HCT116 (cell line): ENCODE measurements at regions not wholly inside any gene's neighbourhood (a gene's known extent, or its start where the extent isn't known, plus 50 kb on each side); places are given as distances from the start of the nearest gene placed in this dataset.

ENCODE experiments used
- ATAC-seq: fragments of 200-7000 bp; cut with Tn5 transposase; 2 replicates; pipeline ENCODE4 v1.9.1; 2020; ENCODE audit warnings: mild to moderate bottlenecking, moderate library complexity
- BruUV-seq: library from RNA; stranded (reverse); fragments of 400-500 nt; replicated peaks from 2 replicates; lab custom pipeline; 2021; lab: Mats Ljungman, UMichigan
- CTCF ChIA-PET: fragments of 300-600 bp; sonication (Branson Sonifier 250); formaldehyde crosslinking; loops from one replicate; lab custom pipeline; 2021; ENCODE audit warnings: antibody characterized with exemption; lab: Charles Lee
- POLR2A ChIA-PET: fragments of 300-600, 350-600 bp; sonication (Branson Sonifier 250); formaldehyde crosslinking; loops from one replicate; lab custom pipeline; 2021; ENCODE audit warnings: antibody characterized with exemption; lab: Charles Lee
- RAD21 ChIA-PET, 2 experiments: fragments of 300-600 bp; sonication (Branson Sonifier 250); formaldehyde crosslinking; loops; one replicate each; lab custom pipeline; 2023; ENCODE audit warnings: low total read pairs in 2 of 2; ENCODE audit not compliant: uncharacterized antibody in 2 of 2, unreplicated experiment in 2 of 2, low non-redundant PET in 1 of 2; lab: Charles Lee
- DNase-seq: peaks from one replicate; pipeline ENCODE4 v3.0.0-alpha.2; 2010; ENCODE audit warnings: low read depth, low spot score
- H2AFZ ChIP-seq: fragments of 200-600 bp; shearing (Covaris generic), sonication (generic); 2 replicates; pipeline ENCODE4 v1.6.1; 2017; ENCODE audit warnings: low read depth, mixed run types, mixed read lengths, antibody characterized with exemption, low read length; ENCODE audit not compliant: poor library complexity, severe bottlenecking
- H3K27ac ChIP-seq: 2 replicates; pipeline ENCODE4 v1.5.1; 2012; ENCODE audit warnings: low read depth, low read length
- H3K27me3 ChIP-seq: fragments of 200-600 bp; sonication (generic); 2 replicates; pipeline ENCODE4 v1.6.1; 2016; ENCODE audit warnings: mixed run types, low read length, mixed read lengths; ENCODE audit not compliant: insufficient read depth
- H3K36me3 ChIP-seq, 2 experiments: fragments of 200-500 bp in 1 of 2; fragments of 200-600 bp in 1 of 2; sonication (Bioruptor generic) in 1 of 2; sonication (generic) in 1 of 2; 2 replicates each; pipeline versions ENCODE4 v1.5.1 to v1.6.1; 2014 to 2016; ENCODE audit warnings: low read length in 2 of 2, inconsistent platforms in 1 of 2, mixed read lengths in 1 of 2, mixed run types in 1 of 2; ENCODE audit not compliant: insufficient read depth in 2 of 2, control insufficient read depth in 1 of 2
- H3K4me1 ChIP-seq, 2 experiments: fragments of 200-600 bp in 1 of 2; sonication (generic) in 1 of 2; 2 replicates each; pipeline versions ENCODE4 v1.5.1 to v1.6.1; 2012 to 2017; ENCODE audit warnings: low read length in 2 of 2, inconsistent platforms in 1 of 2, mild to moderate bottlenecking in 1 of 2, mixed read lengths in 1 of 2, mixed run types in 1 of 2, moderate library complexity in 1 of 2; ENCODE audit not compliant: insufficient read depth in 2 of 2, control insufficient read depth in 1 of 2
- H3K4me2 ChIP-seq: fragments of 200-600 bp; sonication (generic); 2 replicates; pipeline ENCODE4 v1.6.1; 2017; ENCODE audit warnings: mixed run types, low read length, mixed read lengths
- H3K4me3 ChIP-seq, 2 experiments: fragments of 200-600 bp in 1 of 2; sonication (generic) in 1 of 2; replicated peaks in 1 of 2; 2 replicates each; pipeline ENCODE4 v1.5.1; 2011 to 2016; ENCODE audit warnings: low read length in 2 of 2, control low read depth in 1 of 2, low read depth in 1 of 2, mild to moderate bottlenecking in 1 of 2, mixed read lengths in 1 of 2, mixed run types in 1 of 2
- H3K79me2 ChIP-seq: fragments of 200-600 bp; sonication (generic); 2 replicates; pipeline ENCODE4 v1.6.1; 2017; ENCODE audit warnings: mild to moderate bottlenecking, mixed run types, low read length, moderate library complexity, mixed read lengths; ENCODE audit not compliant: insufficient read depth
- H3K9ac ChIP-seq: fragments of 200-600 bp; sonication (generic); 2 replicates; pipeline ENCODE4 v1.6.1; 2016; ENCODE audit warnings: low read length, mixed read lengths
- H3K9me2 ChIP-seq: fragments of 200-600 bp; sonication (generic), shearing (Covaris generic); 2 replicates; pipeline ENCODE4 v1.6.1; 2017; ENCODE audit warnings: mixed run types, mild to moderate bottlenecking, moderate library complexity; ENCODE audit not compliant: insufficient read depth
- H3K9me3 ChIP-seq, 2 experiments: fragments of 200-500 bp in 1 of 2; fragments of 200-600 bp in 1 of 2; sonication (Bioruptor generic) in 1 of 2; sonication (generic) in 1 of 2; 2 replicates each; pipeline ENCODE4 v1.6.1; 2014 to 2017; ENCODE audit warnings: low read length in 2 of 2, mixed read lengths in 2 of 2, inconsistent platforms in 1 of 2, low read depth in 1 of 2, mild to moderate bottlenecking in 1 of 2, mixed run types in 1 of 2, moderate library complexity in 1 of 2; ENCODE audit not compliant: control insufficient read depth in 1 of 2, insufficient read depth in 1 of 2
- H4K20me1 ChIP-seq: fragments of 200-600 bp; sonication (generic), shearing (Covaris generic); 2 replicates; pipeline ENCODE4 v1.6.1; 2017; ENCODE audit warnings: mixed run types, mild to moderate bottlenecking, moderate library complexity; ENCODE audit not compliant: insufficient read depth
- EGR1 ChIP-seq: IDR thresholded peaks from 2 replicates; pipeline ENCODE4 v1.6.1; 2012; ENCODE audit warnings: low read depth
- ELF1 ChIP-seq: IDR thresholded peaks from 2 replicates; pipeline ENCODE4 v1.6.1; 2012; ENCODE audit warnings: low read depth, borderline replicate concordance
- EZH2 ChIP-seq: fragments of 200-600 bp; sonication (generic); IDR thresholded peaks from 2 replicates; pipeline ENCODE4 v1.6.1; 2017; ENCODE audit warnings: antibody characterized with exemption, mixed run types
- EZH2phosphoT487 ChIP-seq: fragments of 200-600 bp; IDR thresholded peaks from 2 replicates; pipeline ENCODE4 v1.6.1; 2018; ENCODE audit warnings: antibody characterized with exemption, borderline replicate concordance
- FOSL1 ChIP-seq: IDR thresholded peaks from 2 replicates; pipeline ENCODE4 v1.6.1; 2012; ENCODE audit warnings: low read depth
- JUND ChIP-seq: IDR thresholded peaks from 2 replicates; pipeline ENCODE4 v1.6.1; 2012
- POLR2A ChIP-seq: IDR thresholded peaks from 2 replicates; pipeline ENCODE4 v1.7.0; 2011; ENCODE audit warnings: borderline replicate concordance; ENCODE audit not compliant: insufficient read depth, insufficient read length; ENCODE audit errors: extremely low read depth
- POLR2AphosphoS5 ChIP-seq: IDR thresholded peaks from 2 replicates; pipeline ENCODE4 v1.6.1; 2011; ENCODE audit warnings: mild to moderate bottlenecking, low read depth, low read length, moderate library complexity
- RAD21 ChIP-seq: IDR thresholded peaks from 2 replicates; pipeline ENCODE4 v1.6.1; 2012; ENCODE audit warnings: low read depth, mild to moderate bottlenecking
- SIN3A ChIP-seq: IDR thresholded peaks from 2 replicates; pipeline ENCODE4 v1.6.1; 2012; ENCODE audit warnings: low read depth
- SP1 ChIP-seq: IDR thresholded peaks from 2 replicates; pipeline ENCODE4 v1.6.1; 2012; ENCODE audit warnings: low read depth
- SRF ChIP-seq: IDR thresholded peaks from 2 replicates; pipeline ENCODE4 v1.6.1; 2012; ENCODE audit warnings: low read depth
- YY1 ChIP-seq: IDR thresholded peaks from 2 replicates; pipeline ENCODE4 v1.6.1; 2011; ENCODE audit warnings: low read length, low read depth, moderate library complexity, mild to moderate bottlenecking; ENCODE audit not compliant: insufficient replicate concordance; ENCODE audit errors: extremely low read depth
- ZBTB33 ChIP-seq: IDR thresholded peaks from 2 replicates; pipeline ENCODE4 v1.6.1; 2011; ENCODE audit warnings: mild to moderate bottlenecking, low read length, moderate library complexity; ENCODE audit not compliant: insufficient replicate concordance; ENCODE audit errors: extremely low read depth
- ZNF274 ChIP-seq: fragments of 200-500 bp; sonication (Bioruptor generic); IDR thresholded peaks from 2 replicates; pipeline ENCODE4 v1.6.1; 2014; ENCODE audit warnings: mild to moderate bottlenecking, low read depth, low read length, inconsistent platforms
- intact Hi-C: fragments of 100-400 bp; cut with micrococcal nuclease; formaldehyde crosslinking; loops from 2 replicates; pipeline ENCODE4 v1.10.0; 2022
- TF ChIP-seq, protein P1 (sequence below): IDR thresholded peaks from 2 replicates; pipeline ENCODE4 v1.6.1; 2012
- TF ChIP-seq, protein P2 (sequence below): IDR thresholded peaks from 2 replicates; pipeline ENCODE4 v1.6.1; 2012

- TF ChIP-seq RAD21 (no peak), ZNF274 (no peak), EZH2phosphoT487 (no peak)
- TF ChIP-seq, all 23 proteins: peak for 0
Measured at GRCh38 chr12:129984106-129984505, 80.3 kb upstream of the TMEM132D start (continued).

GRCh38 chr12:129987841-129988240, 84.0 kb upstream of the TMEM132D start:
- no peak overlapping the region for H3K9ac ChIP-seq
- intact Hi-C loops = no loop called here
- H3K27ac ChIP-seq = no peak overlapping the region
- TF ChIP-seq, protein P1, sequence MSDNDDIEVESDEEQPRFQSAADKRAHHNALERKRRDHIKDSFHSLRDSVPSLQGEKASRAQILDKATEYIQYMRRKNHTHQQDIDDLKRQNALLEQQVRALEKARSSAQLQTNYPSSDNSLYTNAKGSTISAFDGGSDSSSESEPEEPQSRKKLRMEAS = no peak
- TF ChIP-seq SP1 (no peak), EGR1 (no peak), RAD21 (no peak), FOSL1 (no peak), SRF (no peak), JUND (no peak), YY1 (no peak), POLR2AphosphoS5 (no peak), POLR2A (no peak), EZH2phosphoT487 (no peak), ZNF274 (no peak), EZH2 (no peak), ZBTB33 (no peak), SIN3A (no peak), ELF1 (no peak)
- TF ChIP-seq, protein P2, sequence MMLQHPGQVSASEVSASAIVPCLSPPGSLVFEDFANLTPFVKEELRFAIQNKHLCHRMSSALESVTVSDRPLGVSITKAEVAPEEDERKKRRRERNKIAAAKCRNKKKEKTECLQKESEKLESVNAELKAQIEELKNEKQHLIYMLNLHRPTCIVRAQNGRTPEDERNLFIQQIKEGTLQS = no peak
- no peak for DNase-seq
- H3K27me3 ChIP-seq = no peaks in the 10 kb centered on the region
- no peak for ATAC-seq
- H3K9me3 ChIP-seq = peaks cover 9 to 24% of the 10 kb centered on the region in 2 experiments; a peak in 2 of 4 replicates
- H4K20me1 ChIP-seq = no peaks in the 10 kb centered on the region
- H3K36me3 ChIP-seq = no peaks in the 10 kb centered on the region
- ChIA-PET CTCF (no interaction called here), RAD21 (no interaction called here), POLR2A (no interaction called here)
- no peaks in the 10 kb centered on the region for H3K9me2 ChIP-seq
- BruUV-seq = no TSS peak
- no peaks in the 10 kb centered on the region for H3K4me1 ChIP-seq
- H3K4me2 ChIP-seq = no peak overlapping the region
- H2AFZ ChIP-seq = no peak overlapping the region
- no peak overlapping the region for H3K4me3 ChIP-seq
- H3K79me2 ChIP-seq = no peaks in the 10 kb centered on the region
